GM12891 (cell line): ENCODE measurements at regions not wholly inside any gene's neighbourhood (a gene's known extent, or its start where the extent isn't known, plus 50 kb on each side); places are given as distances from the start of the nearest gene placed in this dataset.

ENCODE experiments used
- PAX5 ChIP-seq: IDR thresholded peaks from 2 replicates; pipeline ENCODE4 v1.6.1; 2011; ENCODE audit warnings: low read length, moderate library complexity, mild to moderate bottlenecking; ENCODE audit not compliant: insufficient read depth, severe bottlenecking
- POLR2A ChIP-seq: IDR thresholded peaks from 2 replicates; pipeline ENCODE4 v1.6.1; 2011; ENCODE audit warnings: low read depth, low read length, control low read depth
- POLR2AphosphoS5 ChIP-seq: IDR thresholded peaks from 2 replicates; pipeline ENCODE4 v1.6.1; 2011; ENCODE audit warnings: low read depth, low read length, control low read depth
- POU2F2 ChIP-seq: IDR thresholded peaks from 2 replicates; pipeline ENCODE4 v1.6.1; 2011; ENCODE audit warnings: low read depth, mild to moderate bottlenecking, control low read depth, low read length, moderate library complexity
- SPI1 ChIP-seq: IDR thresholded peaks from 2 replicates; pipeline ENCODE4 v1.6.1; 2011; ENCODE audit warnings: low read depth, low read length, control low read depth
- TAF1 ChIP-seq: IDR thresholded peaks from 2 replicates; pipeline ENCODE4 v1.6.1; 2011; ENCODE audit warnings: low read depth, low read length, control low read depth

GRCh38 chr2:16047701-16048100, 107.4 kb downstream of the MYCN start:
- TF ChIP-seq SPI1: no peak
- TF ChIP-seq POLR2A: no peak
- TF ChIP-seq POLR2AphosphoS5: no peak
- TF ChIP-seq PAX5: no peak
- TF ChIP-seq POU2F2: no peak
- no peak for TF ChIP-seq TAF1
